ENCODE measurements at regions not wholly inside any gene's neighbourhood (a gene's known extent, or its start where the extent isn't known, plus 50 kb on each side); places are given as distances from the start of the nearest gene placed in this dataset.

- TF ChIP-seq, protein P1, sequence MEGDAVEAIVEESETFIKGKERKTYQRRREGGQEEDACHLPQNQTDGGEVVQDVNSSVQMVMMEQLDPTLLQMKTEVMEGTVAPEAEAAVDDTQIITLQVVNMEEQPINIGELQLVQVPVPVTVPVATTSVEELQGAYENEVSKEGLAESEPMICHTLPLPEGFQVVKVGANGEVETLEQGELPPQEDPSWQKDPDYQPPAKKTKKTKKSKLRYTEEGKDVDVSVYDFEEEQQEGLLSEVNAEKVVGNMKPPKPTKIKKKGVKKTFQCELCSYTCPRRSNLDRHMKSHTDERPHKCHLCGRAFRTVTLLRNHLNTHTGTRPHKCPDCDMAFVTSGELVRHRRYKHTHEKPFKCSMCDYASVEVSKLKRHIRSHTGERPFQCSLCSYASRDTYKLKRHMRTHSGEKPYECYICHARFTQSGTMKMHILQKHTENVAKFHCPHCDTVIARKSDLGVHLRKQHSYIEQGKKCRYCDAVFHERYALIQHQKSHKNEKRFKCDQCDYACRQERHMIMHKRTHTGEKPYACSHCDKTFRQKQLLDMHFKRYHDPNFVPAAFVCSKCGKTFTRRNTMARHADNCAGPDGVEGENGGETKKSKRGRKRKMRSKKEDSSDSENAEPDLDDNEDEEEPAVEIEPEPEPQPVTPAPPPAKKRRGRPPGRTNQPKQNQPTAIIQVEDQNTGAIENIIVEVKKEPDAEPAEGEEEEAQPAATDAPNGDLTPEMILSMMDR (optimal IDR thresholded peaks at IDR 0.05 in 1 of 3, IDR thresholded peaks at IDR 0.05 in 1 of 3, conservative IDR thresholded peaks at IDR 0.05 in 1 of 3; ENCODE audit: extremely low read depth in 1 of 3, insufficient read depth in 2 of 3, low read length in 3 of 3): no peak
- TF ChIP-seq EZH2 (IDR thresholded peaks at IDR 0.05; ENCODE audit: low read length): no peak
Observed at GRCh38 chr9:27856748-27857147, 283.5 kb upstream of the C9orf72 start.

Data from keratinocyte (primary cell).